ENCODE measurements at regions not wholly inside any gene's neighbourhood (a gene's known extent, or its start where the extent isn't known, plus 50 kb on each side); places are given as distances from the start of the nearest gene placed in this dataset.
A peak's percentile ranks its signal among the peaks of the same experiment; 100 is the strongest.
"Not testable (repeated sequence)": the region's sequence is repeated elsewhere in the genome, so short reads cannot be mapped to it uniquely, and the experiment has no call there.

DNA sequence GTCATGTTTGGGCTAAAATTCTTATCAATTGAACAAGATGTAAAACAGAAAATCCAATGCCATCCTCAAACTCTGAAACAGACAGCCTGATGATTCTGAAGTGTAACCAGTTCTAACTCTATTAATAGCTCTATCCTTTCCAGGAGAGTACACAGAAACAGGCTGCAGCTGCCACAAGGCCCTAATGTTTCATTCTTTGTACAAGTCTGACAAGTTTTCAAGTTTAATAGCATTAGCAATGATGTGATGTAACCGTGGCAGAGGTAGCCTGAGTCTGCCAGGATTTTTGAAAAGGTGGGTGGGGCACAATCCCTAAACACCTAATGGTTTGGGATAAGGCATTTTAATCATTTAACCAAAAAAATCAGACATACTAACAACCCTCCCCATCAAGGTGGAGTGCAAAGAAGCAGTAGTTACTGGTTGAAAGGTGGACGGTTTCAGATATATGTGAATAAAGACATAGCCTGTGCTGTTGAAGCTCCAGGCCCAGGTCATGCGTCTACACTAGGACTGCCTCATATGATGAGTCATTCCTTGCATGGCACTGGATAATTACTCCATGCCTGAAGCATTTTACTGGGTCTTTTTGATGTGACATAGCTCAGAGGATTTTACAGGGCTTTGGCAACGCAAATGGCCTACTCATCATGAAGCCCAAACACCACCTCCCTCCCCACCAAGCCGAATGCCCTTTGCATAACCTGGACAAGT lies 145.1 kb upstream of the GRIP1 start:
- H3K4me1 ChIP-seq (ENCODE audit: insufficient read depth, low read length, poor library complexity, severe bottlenecking) = peaks cover 5% of the 10 kb centered on the region
- no peaks in the 10 kb centered on the region for H3K9me3 ChIP-seq (ENCODE audit: insufficient read depth, low read depth, low read length)
- no peak overlapping the region for H2AFZ ChIP-seq (ENCODE audit: low read length)
- no peaks in the 10 kb centered on the region for H4K20me1 ChIP-seq (ENCODE audit: insufficient read depth, low read length, poor library complexity, severe bottlenecking)
- no peaks in the 10 kb centered on the region for H3K36me3 ChIP-seq (ENCODE audit: insufficient read depth, low read length)
- H3K27me3 ChIP-seq (ENCODE audit: insufficient read depth, low read length, poor library complexity, severe bottlenecking) = no peaks in the 10 kb centered on the region
- TF ChIP-seq, protein P1, sequence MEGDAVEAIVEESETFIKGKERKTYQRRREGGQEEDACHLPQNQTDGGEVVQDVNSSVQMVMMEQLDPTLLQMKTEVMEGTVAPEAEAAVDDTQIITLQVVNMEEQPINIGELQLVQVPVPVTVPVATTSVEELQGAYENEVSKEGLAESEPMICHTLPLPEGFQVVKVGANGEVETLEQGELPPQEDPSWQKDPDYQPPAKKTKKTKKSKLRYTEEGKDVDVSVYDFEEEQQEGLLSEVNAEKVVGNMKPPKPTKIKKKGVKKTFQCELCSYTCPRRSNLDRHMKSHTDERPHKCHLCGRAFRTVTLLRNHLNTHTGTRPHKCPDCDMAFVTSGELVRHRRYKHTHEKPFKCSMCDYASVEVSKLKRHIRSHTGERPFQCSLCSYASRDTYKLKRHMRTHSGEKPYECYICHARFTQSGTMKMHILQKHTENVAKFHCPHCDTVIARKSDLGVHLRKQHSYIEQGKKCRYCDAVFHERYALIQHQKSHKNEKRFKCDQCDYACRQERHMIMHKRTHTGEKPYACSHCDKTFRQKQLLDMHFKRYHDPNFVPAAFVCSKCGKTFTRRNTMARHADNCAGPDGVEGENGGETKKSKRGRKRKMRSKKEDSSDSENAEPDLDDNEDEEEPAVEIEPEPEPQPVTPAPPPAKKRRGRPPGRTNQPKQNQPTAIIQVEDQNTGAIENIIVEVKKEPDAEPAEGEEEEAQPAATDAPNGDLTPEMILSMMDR (conservative IDR thresholded peaks at IDR 0.05; ENCODE audit: low read length) = no peak
- no peak for TF ChIP-seq EZH2phosphoT487 (IDR thresholded peaks at IDR 0.05; ENCODE audit: borderline replicate concordance)
- H3F3A ChIP-seq (ENCODE audit: low read depth) = no peaks in the 10 kb centered on the region
- H3K9me2 ChIP-seq (replicated peaks; ENCODE audit: low read depth, low read length) = no peaks in the 10 kb centered on the region
- no peak overlapping the region for H3K4me3 ChIP-seq (ENCODE audit: low read length, poor library complexity, severe bottlenecking)
- no peak overlapping the region for H3K9ac ChIP-seq (ENCODE audit: low read depth, low read length, poor library complexity, severe bottlenecking)
- no peaks in the 10 kb centered on the region for H3K79me2 ChIP-seq (ENCODE audit: insufficient read depth, low read length)
- no peak overlapping the region for H3K4me2 ChIP-seq (ENCODE audit: low read depth, low read length, poor library complexity, severe bottlenecking)

DNA sequence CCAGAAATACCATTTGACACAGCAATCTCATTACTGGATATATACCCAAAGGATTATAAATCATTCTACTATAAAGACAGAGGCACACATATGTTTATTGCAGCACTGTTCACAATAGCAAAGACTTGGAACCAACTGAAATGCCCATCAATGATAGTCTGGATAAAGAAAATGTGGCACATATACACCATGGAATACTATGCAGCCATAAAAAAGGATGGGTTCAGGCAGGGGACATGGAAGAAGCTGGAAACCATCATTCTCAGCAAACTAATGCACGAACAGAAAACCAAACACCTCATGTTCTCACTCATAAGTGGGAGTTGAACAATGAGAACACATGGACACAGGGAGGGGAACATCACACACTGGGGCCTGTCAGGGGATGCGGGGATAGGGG lies 147.0 kb upstream of the GRIP1 start:
- not testable (repeated sequence) for H3K4me2 ChIP-seq (ENCODE audit: low read depth, low read length, poor library complexity, severe bottlenecking); H3K36me3 ChIP-seq (ENCODE audit: insufficient read depth, low read length); H3F3A ChIP-seq (ENCODE audit: low read depth); H3K27me3 ChIP-seq (ENCODE audit: insufficient read depth, low read length, poor library complexity, severe bottlenecking); H3K9me3 ChIP-seq (ENCODE audit: insufficient read depth, low read depth, low read length); H3K9ac ChIP-seq (ENCODE audit: low read depth, low read length, poor library complexity, severe bottlenecking); H2AFZ ChIP-seq (ENCODE audit: low read length); H4K20me1 ChIP-seq (ENCODE audit: insufficient read depth, low read length, poor library complexity, severe bottlenecking); H3K79me2 ChIP-seq (ENCODE audit: insufficient read depth, low read length); H3K9me2 ChIP-seq (replicated peaks; ENCODE audit: low read depth, low read length); H3K4me3 ChIP-seq (ENCODE audit: low read length, poor library complexity, severe bottlenecking)
- H3K4me1 ChIP-seq (ENCODE audit: insufficient read depth, low read length, poor library complexity, severe bottlenecking) = peaks cover 19% of the 10 kb centered on the region

DNA sequence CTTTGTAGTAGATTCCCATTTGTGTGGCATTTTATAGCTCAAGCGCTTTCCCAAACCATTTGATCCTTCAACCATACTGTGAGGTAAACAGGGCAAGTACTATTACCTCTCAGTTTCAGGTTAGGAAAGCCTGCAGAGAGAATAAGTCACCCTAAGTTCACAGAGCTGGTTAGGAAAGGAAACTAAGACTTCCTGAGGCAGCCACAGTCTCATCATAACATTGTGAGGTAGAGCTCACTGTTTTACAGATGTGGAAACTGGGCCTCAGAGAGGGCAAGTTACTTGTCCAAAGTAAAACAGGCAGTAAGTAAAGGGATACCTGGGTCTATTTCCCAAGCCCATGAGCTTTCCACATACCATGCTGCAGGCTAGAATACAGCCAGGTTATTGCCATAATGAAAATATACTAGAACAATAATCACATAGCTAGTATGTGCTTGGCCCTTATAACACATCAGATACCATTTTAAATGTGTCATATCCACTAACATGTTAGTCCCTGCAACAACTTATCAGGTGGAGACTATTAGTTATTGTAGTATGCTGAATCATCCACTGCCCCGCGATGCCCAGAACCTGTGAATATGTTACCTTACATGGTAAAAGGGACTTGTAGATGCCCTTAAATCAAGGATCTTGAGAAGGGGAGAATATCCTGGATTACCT lies 150.9 kb upstream of the GRIP1 start:
- TF ChIP-seq, protein P1 (conservative IDR thresholded peaks at IDR 0.05; ENCODE audit: low read length) = no peak
- no peak for TF ChIP-seq EZH2phosphoT487 (IDR thresholded peaks at IDR 0.05; ENCODE audit: borderline replicate concordance)
- Histone ChIP-seq H3K9me3 (ENCODE audit: insufficient read depth, low read depth, low read length) (no peaks in the 10 kb centered on the region), H4K20me1 (ENCODE audit: insufficient read depth, low read length, poor library complexity, severe bottlenecking) (no peaks in the 10 kb centered on the region), H3K4me2 (ENCODE audit: low read depth, low read length, poor library complexity, severe bottlenecking) (peak overlapping the region; percentile 43), H3K4me3 (ENCODE audit: low read length, poor library complexity, severe bottlenecking) (no peak overlapping the region), H3K79me2 (ENCODE audit: insufficient read depth, low read length) (no peaks in the 10 kb centered on the region), H3K9ac (ENCODE audit: low read depth, low read length, poor library complexity, severe bottlenecking) (no peak overlapping the region), H3F3A (ENCODE audit: low read depth) (no peaks in the 10 kb centered on the region), H3K36me3 (ENCODE audit: insufficient read depth, low read length) (no peaks in the 10 kb centered on the region), H3K4me1 (ENCODE audit: insufficient read depth, low read length, poor library complexity, severe bottlenecking) (peaks cover 25% of the 10 kb centered on the region), H3K9me2 (replicated peaks; ENCODE audit: low read depth, low read length) (no peaks in the 10 kb centered on the region), H2AFZ (ENCODE audit: low read length) (no peak overlapping the region), H3K27me3 (ENCODE audit: insufficient read depth, low read length, poor library complexity, severe bottlenecking) (no peaks in the 10 kb centered on the region)

Measured in Loucy (cell line).